ENCODE measurements at regions not wholly inside any gene's neighbourhood (a gene's known extent, or its start where the extent isn't known, plus 50 kb on each side); places are given as distances from the start of the nearest gene placed in this dataset.
"Not testable (repeated sequence)": the region's sequence is repeated elsewhere in the genome, so short reads cannot be mapped to it uniquely, and the experiment has no call there.

GRCh38 chr2:87237570-87238336, 216.1 kb upstream of the PLGLB1 start:
- TF ChIP-seq CTCF (IDR thresholded peaks at IDR 0.05); EZH2 (IDR thresholded peaks at IDR 0.05; ENCODE audit: borderline replicate concordance, insufficient read depth, low read depth, low read length, poor library complexity, severe bottlenecking): not testable (repeated sequence)
